ENCODE measurements at regions not wholly inside any gene's neighbourhood (a gene's known extent, or its start where the extent isn't known, plus 50 kb on each side); places are given as distances from the start of the nearest gene placed in this dataset.

- Histone ChIP-seq H3K4me3 (no peak overlapping the region), H3K36me3 (no peaks in the 10 kb centered on the region), H3K27ac (no peak overlapping the region), H3K9me3 (no peaks in the 10 kb centered on the region), H3K27me3 (no peaks in the 10 kb centered on the region), H3K4me1 (peaks cover 0 to 4% (median 0%) of the 10 kb centered on the region in 3 donors)
- TF ChIP-seq EP300 (IDR thresholded peaks at IDR 0.05) (no peak), CTCF (IDR thresholded peaks at IDR 0.05) (no peak), POLR2A (IDR thresholded peaks at IDR 0.05) (no peak), POLR2AphosphoS5 (IDR thresholded peaks at IDR 0.05) (no peak)
- 75 to 79% methylated on average over 5 to 7 of the region's 13 CpGs for WGBS, 2 donors (ENCODE audit: low coverage in 1 of 2)
- ATAC-seq: no peak
These were observed 668.2 kb upstream of the PKDCC start for GRCh38 chr2:41379496-41380221.

- Histone ChIP-seq H3K27ac (no peak overlapping the region), H3K36me3 (no peaks in the 10 kb centered on the region), H3K4me3 (no peak overlapping the region), H3K9me3 (no peaks in the 10 kb centered on the region), H3K27me3 (no peaks in the 10 kb centered on the region), H3K4me1 (peaks cover 0 to 4% (median 0%) of the 10 kb centered on the region in 3 donors)
- no peak for TF ChIP-seq EP300 (IDR thresholded peaks at IDR 0.05)
- TF ChIP-seq CTCF (IDR thresholded peaks at IDR 0.05): no peak
- no peak for TF ChIP-seq POLR2AphosphoS5 (IDR thresholded peaks at IDR 0.05)
- no peak for TF ChIP-seq POLR2A (IDR thresholded peaks at IDR 0.05)
- no peak for ATAC-seq
- WGBS, 2 donors (ENCODE audit: low coverage in 1 of 2): 88 to 92% methylated on average over 3 of the region's 3 CpGs
These were observed 666.1 kb upstream of the PKDCC start for GRCh38 chr2:41381701-41382100.

- 80 to 91% methylated on average over 2 of the region's 2 CpGs for WGBS, 2 donors (ENCODE audit: low coverage in 1 of 2)
- H3K36me3 ChIP-seq: no peaks in the 10 kb centered on the region
- no peaks in the 10 kb centered on the region for H3K27me3 ChIP-seq
- no peak overlapping the region for H3K4me3 ChIP-seq
- ATAC-seq: no peak
- no peaks in the 10 kb centered on the region for H3K4me1 ChIP-seq
- TF ChIP-seq POLR2AphosphoS5 (IDR thresholded peaks at IDR 0.05) (no peak), EP300 (IDR thresholded peaks at IDR 0.05) (no peak), CTCF (IDR thresholded peaks at IDR 0.05) (no peak), POLR2A (IDR thresholded peaks at IDR 0.05) (no peak)
- no peaks in the 10 kb centered on the region for H3K9me3 ChIP-seq
- H3K27ac ChIP-seq: no peak overlapping the region
These were observed 660.3 kb upstream of the PKDCC start for GRCh38 chr2:41387519-41387918.

- WGBS, 2 donors (ENCODE audit: low coverage in 1 of 2): 85 to 100% methylated on average over 1 of the region's 1 CpG
- TF ChIP-seq EP300 (IDR thresholded peaks at IDR 0.05) (no peak), CTCF (IDR thresholded peaks at IDR 0.05) (no peak), POLR2A (IDR thresholded peaks at IDR 0.05) (no peak), POLR2AphosphoS5 (IDR thresholded peaks at IDR 0.05) (no peak)
- ATAC-seq: no peak
These were observed 654.2 kb upstream of the PKDCC start for GRCh38 chr2:41393621-41394020.

GRCh38 chr2:41394541-41394940 lies 653.3 kb upstream of the PKDCC start:
- 85 to 100% methylated on average over 1 of the region's 1 CpG for WGBS, 2 donors (ENCODE audit: low coverage in 1 of 2)
- no peak overlapping the region for H3K27ac ChIP-seq
- no peaks in the 10 kb centered on the region for H3K36me3 ChIP-seq
- no peak for ATAC-seq
- no peak overlapping the region for H3K4me3 ChIP-seq
- TF ChIP-seq POLR2AphosphoS5 (IDR thresholded peaks at IDR 0.05) (no peak), EP300 (IDR thresholded peaks at IDR 0.05) (no peak), CTCF (IDR thresholded peaks at IDR 0.05) (no peak), POLR2A (IDR thresholded peaks at IDR 0.05) (no peak)
- H3K4me1 ChIP-seq: no peaks in the 10 kb centered on the region
- no peaks in the 10 kb centered on the region for H3K27me3 ChIP-seq
- no peaks in the 10 kb centered on the region for H3K9me3 ChIP-seq

More at GRCh38 chr2:41393621-41394020, 654.2 kb upstream of the PKDCC start:
- H3K9me3 ChIP-seq: no peaks in the 10 kb centered on the region
- H3K36me3 ChIP-seq: no peaks in the 10 kb centered on the region
- H3K27ac ChIP-seq: no peak overlapping the region
- H3K27me3 ChIP-seq: no peaks in the 10 kb centered on the region
- no peaks in the 10 kb centered on the region for H3K4me1 ChIP-seq
- no peak overlapping the region for H3K4me3 ChIP-seq
